GM21381 (cell line): ENCODE measurements at regions not wholly inside any gene's neighbourhood (a gene's known extent, or its start where the extent isn't known, plus 50 kb on each side); places are given as distances from the start of the nearest gene placed in this dataset.

ENCODE experiments used
- ATAC-seq: cut with Tn5 transposase; IDR thresholded peaks from one replicate; pipeline ENCODE4 v1.9.1; 2021; ENCODE audit warnings: mild to moderate bottlenecking, moderate library complexity; ENCODE audit not compliant: unreplicated experiment

GRCh38 chr4:121228848-121229247 lies 64.7 kb upstream of the TNIP3 start:
- ATAC-seq = no peak

DNA sequence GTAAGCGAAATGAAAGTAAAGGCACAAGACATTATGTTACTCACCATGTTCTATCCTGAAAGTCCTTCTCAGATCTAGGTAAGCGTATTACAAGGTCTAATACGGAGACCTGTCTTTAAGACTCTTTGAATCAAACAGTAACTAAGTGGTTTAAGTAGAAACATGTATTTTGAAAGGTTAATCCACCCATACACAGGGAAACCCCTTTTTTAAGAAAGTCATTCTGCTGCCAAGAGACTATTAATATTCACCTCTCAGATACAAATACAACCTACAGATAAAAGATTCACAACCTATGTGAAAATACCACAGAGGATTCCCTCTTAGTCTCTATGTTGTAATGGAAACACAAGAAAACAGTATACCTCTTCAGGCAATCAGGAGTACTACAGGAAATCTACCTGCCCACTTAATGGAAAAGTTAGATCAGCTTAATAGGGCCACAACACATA lies 63.2 kb upstream of the TNIP3 start:
- ATAC-seq = peak; percentile 85

- no peak for ATAC-seq
Measured at GRCh38 chr4:121226362-121226761, 62.2 kb upstream of the TNIP3 start.

GRCh38 chr4:121221608-121222007 lies 57.5 kb upstream of the TNIP3 start:
- ATAC-seq = no peak

DNA sequence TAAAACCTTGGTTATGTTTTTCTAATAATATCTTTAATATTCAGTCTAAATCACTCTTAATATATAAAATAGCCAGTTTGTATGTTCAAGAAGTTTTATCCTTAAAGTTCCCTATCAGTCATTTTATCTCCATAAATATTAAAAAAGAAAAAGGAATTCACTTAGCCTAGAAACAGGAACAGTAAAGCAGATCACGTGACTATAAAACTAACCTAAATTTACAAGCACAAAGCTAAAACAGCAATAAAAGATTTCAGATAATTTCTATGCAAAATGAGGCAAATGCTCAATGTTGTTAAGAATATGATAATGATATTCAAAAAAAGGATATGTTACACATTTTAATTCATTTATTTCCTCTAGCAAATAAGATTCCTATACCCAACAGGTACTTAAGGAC lies 57.1 kb upstream of the TNIP3 start:
- ATAC-seq = no peak

DNA sequence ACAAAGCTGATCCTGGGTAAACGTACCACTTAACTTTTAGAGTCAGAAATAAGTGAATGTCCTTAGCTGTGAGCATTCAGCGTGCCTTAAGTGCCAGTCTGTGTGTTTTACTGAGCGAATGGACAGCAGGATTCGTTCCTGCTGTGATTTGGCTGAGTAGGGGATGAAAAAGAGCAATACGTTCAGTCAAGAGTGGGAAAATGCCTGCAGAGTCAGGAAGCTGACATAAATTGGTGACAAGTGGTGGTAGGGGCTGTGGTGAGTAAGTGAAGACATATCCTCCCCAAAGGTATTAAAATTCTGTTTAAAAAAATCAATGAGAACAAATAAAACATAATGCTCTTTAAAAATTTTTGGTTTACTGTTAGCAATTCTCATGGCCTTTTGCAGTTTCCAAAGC lies 56.6 kb upstream of the TNIP3 start:
- no peak for ATAC-seq

GRCh38 chr4:121219227-121219626 lies 55.1 kb upstream of the TNIP3 start:
- no peak for ATAC-seq

GRCh38 chr4:121217351-121217750 lies 53.2 kb upstream of the TNIP3 start:
- ATAC-seq = no peak

GRCh38 chr4:121216461-121216860 lies 52.3 kb upstream of the TNIP3 start:
- ATAC-seq = no peak

DNA sequence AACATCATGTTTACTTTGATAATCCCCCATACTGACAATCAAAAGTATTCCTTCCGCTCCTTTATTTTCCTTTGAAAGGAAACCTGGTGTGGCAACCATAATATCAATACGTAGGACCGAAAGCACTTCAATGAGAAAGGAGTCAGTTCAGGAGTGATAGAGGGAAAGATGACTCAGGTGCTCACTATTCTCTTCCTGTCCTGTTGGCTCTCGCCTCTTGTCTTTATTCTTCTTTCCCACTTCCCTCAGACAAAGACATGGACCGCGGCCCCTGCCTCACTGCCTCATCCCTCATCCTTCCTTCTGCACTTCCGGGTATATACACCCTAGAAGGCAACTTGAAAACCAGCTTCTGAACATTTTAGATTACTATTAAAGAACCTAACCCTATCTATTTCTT lies 49.8 kb upstream of the TNIP3 start:
- no peak for ATAC-seq
